ENCODE measurements at regions not wholly inside any gene's neighbourhood (a gene's known extent, or its start where the extent isn't known, plus 50 kb on each side); places are given as distances from the start of the nearest gene placed in this dataset.

DNA sequence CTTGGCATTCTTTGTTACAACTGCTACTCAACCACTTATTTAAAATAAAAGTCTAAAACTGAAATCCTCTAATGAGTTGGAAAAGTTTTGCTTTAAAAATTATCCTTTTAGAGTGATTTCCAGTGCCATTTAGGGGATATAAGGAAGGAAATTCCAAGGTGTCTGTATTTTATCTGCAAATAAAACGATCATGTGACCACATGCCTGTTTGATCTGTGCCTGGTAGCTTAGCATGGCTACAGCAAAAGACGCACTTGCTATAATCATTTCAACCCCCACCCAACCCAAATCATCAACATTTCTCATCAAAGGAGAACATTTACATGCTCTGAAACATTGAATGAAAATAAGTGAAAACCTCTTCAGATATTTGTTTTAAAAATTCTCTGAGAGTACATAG is 615.1 kb downstream of the IRS1 start:
- Histone ChIP-seq H3K27ac (no peak overlapping the region), H3K36me3 (replicated peaks; ENCODE audit: insufficient read depth, low read depth) (no peaks in the 10 kb centered on the region), H3K4me2 (no peak overlapping the region), H3K79me2 (no peaks in the 10 kb centered on the region), H3K9me2 (replicated peaks; ENCODE audit: insufficient read depth) (no peaks in the 10 kb centered on the region), H2AFZ (no peak overlapping the region), H3K27me3 (no peaks in the 10 kb centered on the region), H3K4me3 (no peak overlapping the region), H4K20me1 (ENCODE audit: insufficient read depth, poor library complexity, severe bottlenecking) (no peaks in the 10 kb centered on the region), H3K4me1 (ENCODE audit: insufficient read depth) (peaks cover 18% of the 10 kb centered on the region), H3K9me3 (ENCODE audit: low read depth) (no peaks in the 10 kb centered on the region)
- DNase-seq (ENCODE audit: low spot score), result no peak
- WGBS (ENCODE audit: low lambda C conversion rate, missing lambda C conversion rate), result 86% methylated on average over 2 of the region's 2 CpGs
- TF ChIP-seq CTCF (IDR thresholded peaks at IDR 0.05; ENCODE audit: poor library complexity) (no peak), EZH2phosphoT487 (IDR thresholded peaks at IDR 0.05; ENCODE audit: low read depth, severe bottlenecking, unreplicated experiment) (no peak), EZH2 (IDR thresholded peaks at IDR 0.05; ENCODE audit: borderline replicate concordance) (no peak)

DNA sequence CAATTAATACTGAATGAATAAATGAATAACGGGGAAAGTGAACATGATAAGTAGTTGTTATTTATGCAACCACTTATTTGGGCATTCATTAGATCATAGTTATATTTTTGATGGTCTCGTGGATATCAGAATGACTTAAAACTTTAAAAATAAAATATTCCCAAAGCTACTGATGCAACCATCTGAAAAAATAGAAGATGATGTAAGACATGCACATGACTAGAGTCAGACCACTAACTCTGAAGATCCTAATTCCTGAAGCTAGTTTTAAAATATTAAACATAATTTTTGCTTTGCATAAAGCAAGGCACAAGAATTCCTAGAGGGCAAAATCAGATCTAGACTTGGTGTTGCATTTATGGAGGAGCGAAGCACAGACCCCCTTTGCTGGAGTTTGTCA is 616.1 kb downstream of the IRS1 start:
- Histone ChIP-seq H3K4me3 (no peak overlapping the region), H3K9me2 (replicated peaks; ENCODE audit: insufficient read depth) (no peaks in the 10 kb centered on the region), H3K27ac (no peak overlapping the region), H3K9me3 (ENCODE audit: low read depth) (no peaks in the 10 kb centered on the region), H3K36me3 (replicated peaks; ENCODE audit: insufficient read depth, low read depth) (no peaks in the 10 kb centered on the region), H3K4me2 (no peak overlapping the region), H3K4me1 (ENCODE audit: insufficient read depth) (peaks cover 16% of the 10 kb centered on the region), H2AFZ (no peak overlapping the region), H3K27me3 (no peaks in the 10 kb centered on the region), H3K79me2 (no peaks in the 10 kb centered on the region), H4K20me1 (ENCODE audit: insufficient read depth, poor library complexity, severe bottlenecking) (no peaks in the 10 kb centered on the region)
- no peak for DNase-seq (ENCODE audit: low spot score)
- TF ChIP-seq EZH2phosphoT487 (IDR thresholded peaks at IDR 0.05; ENCODE audit: low read depth, severe bottlenecking, unreplicated experiment) (no peak), EZH2 (IDR thresholded peaks at IDR 0.05; ENCODE audit: borderline replicate concordance) (no peak), CTCF (IDR thresholded peaks at IDR 0.05; ENCODE audit: poor library complexity) (no peak)
- 96% methylated on average over 3 of the region's 3 CpGs for WGBS (ENCODE audit: low lambda C conversion rate, missing lambda C conversion rate)

DNA sequence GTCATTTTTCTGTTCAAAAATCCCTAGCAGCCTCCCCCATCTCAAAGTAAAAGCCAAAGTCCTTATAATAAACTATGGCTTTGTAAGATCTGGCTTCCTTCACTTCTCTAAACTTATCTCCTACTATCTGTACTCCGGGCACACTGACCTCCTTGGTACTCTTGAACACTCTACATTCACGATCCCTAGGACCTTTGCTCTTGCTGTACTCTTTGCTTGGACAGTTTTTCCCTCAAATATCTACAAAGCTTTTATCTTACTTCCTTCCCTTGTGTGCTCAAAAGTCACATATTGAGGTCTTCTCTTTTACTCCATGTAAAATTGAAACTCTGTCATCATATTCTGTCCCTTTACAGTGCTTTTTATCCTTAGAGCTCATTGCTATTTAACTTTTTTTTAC is 616.6 kb downstream of the IRS1 start:
- TF ChIP-seq EZH2 (IDR thresholded peaks at IDR 0.05; ENCODE audit: borderline replicate concordance), result no peak
- TF ChIP-seq EZH2phosphoT487 (IDR thresholded peaks at IDR 0.05; ENCODE audit: low read depth, severe bottlenecking, unreplicated experiment), result no peak
- no peak for TF ChIP-seq CTCF (IDR thresholded peaks at IDR 0.05; ENCODE audit: poor library complexity)
- Histone ChIP-seq H3K4me1 (ENCODE audit: insufficient read depth) (peaks cover 16% of the 10 kb centered on the region), H3K4me3 (no peak overlapping the region), H3K27ac (no peak overlapping the region), H3K27me3 (no peaks in the 10 kb centered on the region), H3K36me3 (replicated peaks; ENCODE audit: insufficient read depth, low read depth) (no peaks in the 10 kb centered on the region), H3K4me2 (no peak overlapping the region), H2AFZ (no peak overlapping the region), H3K79me2 (no peaks in the 10 kb centered on the region), H4K20me1 (ENCODE audit: insufficient read depth, poor library complexity, severe bottlenecking) (no peaks in the 10 kb centered on the region), H3K9me2 (replicated peaks; ENCODE audit: insufficient read depth) (no peaks in the 10 kb centered on the region), H3K9me3 (ENCODE audit: low read depth) (no peaks in the 10 kb centered on the region)
- WGBS (ENCODE audit: low lambda C conversion rate, missing lambda C conversion rate), result 77% methylated on average over 2 of the region's 2 CpGs
- DNase-seq (ENCODE audit: low spot score), result no peak

DNA sequence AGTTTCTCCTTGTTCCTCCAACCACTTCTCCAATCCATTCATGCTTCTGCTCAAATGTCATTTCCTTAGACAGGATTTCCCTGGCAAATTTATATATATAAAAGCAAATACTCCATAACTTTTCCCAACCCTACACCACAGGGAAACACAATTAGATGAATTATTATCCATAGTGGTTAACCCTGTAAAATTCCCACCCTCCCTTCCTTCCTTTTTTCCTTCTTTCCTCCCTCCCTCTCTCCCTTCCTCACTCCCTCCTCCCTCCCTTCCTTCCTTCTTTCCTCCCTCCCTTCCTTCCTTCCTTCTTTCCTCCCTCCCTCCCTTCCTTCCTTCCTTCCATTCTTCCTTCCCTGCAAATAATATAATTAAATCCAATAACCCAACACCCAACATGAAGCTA is 617.7 kb downstream of the IRS1 start:
- Histone ChIP-seq H3K9me2 (replicated peaks; ENCODE audit: insufficient read depth) (no peaks in the 10 kb centered on the region), H3K9me3 (ENCODE audit: low read depth) (no peaks in the 10 kb centered on the region), H3K27me3 (no peaks in the 10 kb centered on the region), H3K79me2 (no peaks in the 10 kb centered on the region), H3K4me2 (no peak overlapping the region), H3K27ac (no peak overlapping the region), H2AFZ (no peak overlapping the region), H4K20me1 (ENCODE audit: insufficient read depth, poor library complexity, severe bottlenecking) (no peaks in the 10 kb centered on the region), H3K4me1 (ENCODE audit: insufficient read depth) (peaks cover 10% of the 10 kb centered on the region), H3K36me3 (replicated peaks; ENCODE audit: insufficient read depth, low read depth) (no peaks in the 10 kb centered on the region), H3K4me3 (no peak overlapping the region)
- DNase-seq (ENCODE audit: low spot score), result no peak
- TF ChIP-seq CTCF (IDR thresholded peaks at IDR 0.05; ENCODE audit: poor library complexity), result no peak
- no peak for TF ChIP-seq EZH2 (IDR thresholded peaks at IDR 0.05; ENCODE audit: borderline replicate concordance)
- no peak for TF ChIP-seq EZH2phosphoT487 (IDR thresholded peaks at IDR 0.05; ENCODE audit: low read depth, severe bottlenecking, unreplicated experiment)

Measured in hepatocyte (in vitro differentiated cells).